BJ (cell line): ENCODE measurements at regions not wholly inside any gene's neighbourhood (a gene's known extent, or its start where the extent isn't known, plus 50 kb on each side); places are given as distances from the start of the nearest gene placed in this dataset.
A peak's percentile ranks its signal among the peaks of the same experiment; 100 is the strongest.
"Not testable (repeated sequence)": the region's sequence is repeated elsewhere in the genome, so short reads cannot be mapped to it uniquely, and the experiment has no call there.

Experiments used
- CTCF ChIA-PET: fragments of 350-600 bp; formaldehyde crosslinking; extraction: SDS; loops from one replicate; lab custom pipeline; 2021; ENCODE audit warnings: antibody characterized with exemption, inconsistent platforms; lab: Yijun Ruan, JAX
- POLR2A ChIA-PET: fragments of 300-600 bp; sonication (Branson Sonifier 250); formaldehyde crosslinking; extraction: SDS; loops from one replicate; lab custom pipeline; 2021; ENCODE audit warnings: antibody characterized with exemption; lab: Charles Lee
- DNase-seq: peaks from one replicate; pipeline ENCODE4 v3.0.0-alpha.2; 2011; ENCODE audit warnings: low read depth
- H3K27me3 ChIP-seq: 2 replicates; pipeline ENCODE4 v1.6.0; 2011; ENCODE audit warnings: low read length; ENCODE audit not compliant: control insufficient read depth, insufficient read depth
- H3K36me3 ChIP-seq: 2 replicates; pipeline ENCODE4 v1.5.1; 2011; ENCODE audit warnings: low read length; ENCODE audit not compliant: control insufficient read depth, insufficient read depth
- H3K4me3 ChIP-seq: 2 replicates; pipeline ENCODE4 v1.5.1; 2011; ENCODE audit warnings: low read depth, mild to moderate bottlenecking, control low read depth, low read length
- CTCF ChIP-seq: IDR thresholded peaks from 2 replicates; pipeline ENCODE4 v1.5.1; 2011; ENCODE audit warnings: low read depth, mild to moderate bottlenecking, control low read depth, inconsistent platforms, low read length, moderate library complexity; ENCODE audit not compliant: insufficient read depth

- no peaks in the 10 kb centered on the region for H3K36me3 ChIP-seq
- no peak overlapping the region for H3K4me3 ChIP-seq
- H3K27me3 ChIP-seq = no peaks in the 10 kb centered on the region
- no peak for TF ChIP-seq CTCF
- CTCF ChIA-PET = interaction anchor here (1.1 kb wide), 1 partner anchor 200 kb away, joined by 3 read pairs; no protein-coding TSS in a partner anchor
- POLR2A ChIA-PET = no interaction called here
- no peak for DNase-seq
Measured at GRCh38 chr2:12915787-12916186, 199.1 kb downstream of the TRIB2 start.

DNA sequence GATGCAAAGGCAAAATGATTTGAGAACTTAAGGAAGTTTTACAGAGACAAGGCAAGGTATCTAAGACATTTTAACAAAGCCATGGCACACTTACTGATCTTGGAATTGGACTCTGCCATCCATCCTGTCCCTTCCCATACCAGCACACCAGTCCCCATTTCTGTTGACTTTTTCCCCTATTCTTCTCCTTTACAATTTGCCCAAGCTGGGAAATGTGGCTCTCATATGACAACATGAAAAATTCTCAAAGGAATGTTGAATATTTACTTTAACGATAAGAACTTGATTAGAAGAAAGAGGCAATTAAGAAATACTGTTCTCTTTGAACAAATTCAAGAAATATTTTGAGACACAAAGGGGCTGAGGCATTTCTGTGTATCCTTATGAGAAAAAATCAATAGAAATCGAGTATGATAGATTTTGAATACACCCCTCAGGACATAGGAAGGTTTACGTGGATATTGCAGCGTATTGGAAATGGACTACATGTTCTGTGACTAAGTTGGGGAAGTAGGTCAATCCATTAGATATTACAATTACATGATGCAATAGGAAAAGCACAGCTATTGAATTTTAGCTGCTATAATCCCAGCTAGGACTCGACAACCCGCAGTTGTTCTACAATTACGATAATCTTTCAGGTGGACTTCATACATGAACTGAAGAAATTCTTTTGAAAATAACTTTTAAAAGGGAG, 201.6 kb downstream of the TRIB2 start:
- no peak for TF ChIP-seq CTCF
- CTCF ChIA-PET = interaction anchor here (0.7 to 3.1 kb wide), 4 partner anchors 10 to 89 kb away, joined by 3 to 12 read pairs (median 5); no protein-coding TSS in a partner anchor
- no peak overlapping the region for H3K4me3 ChIP-seq

DNA sequence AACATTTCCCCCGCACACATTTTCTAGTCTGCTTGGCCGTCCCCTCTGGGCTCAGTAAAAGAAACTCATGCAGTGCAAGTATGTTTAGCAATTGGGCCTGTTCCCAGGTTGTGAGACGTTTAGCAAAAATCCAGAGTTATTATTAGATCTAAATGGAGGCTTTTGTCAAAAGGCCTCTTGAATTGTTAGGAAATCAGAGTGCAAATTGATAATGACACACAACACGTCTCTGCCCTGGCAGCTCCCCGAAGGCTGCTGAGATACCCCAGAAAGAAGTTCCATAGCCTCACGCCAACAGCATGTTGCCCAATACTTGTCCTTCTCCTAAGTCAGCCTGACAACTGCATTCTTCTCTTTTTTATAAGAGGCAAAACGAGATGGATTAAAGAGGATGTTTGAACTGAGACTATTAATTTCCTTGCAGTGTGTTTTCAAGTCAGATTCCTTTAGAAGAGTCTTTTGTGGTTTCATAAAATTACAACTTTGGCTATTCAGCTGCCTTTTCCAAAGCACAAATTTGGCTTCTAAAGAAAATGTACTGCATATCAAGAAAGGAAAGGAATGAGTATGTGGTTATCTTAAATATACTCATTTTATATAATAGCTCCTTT, 202.2 kb downstream of the TRIB2 start:
- DNase-seq = peak; percentile 97
- no peak for TF ChIP-seq CTCF
- ChIA-PET POLR2A (interaction anchor here (0.6 to 0.7 kb wide), 4 partner anchors 9 to 1590 kb away, joined by 3 to 4 read pairs (median 3); no protein-coding TSS in a partner anchor), CTCF (interaction anchor here (0.7 to 3.1 kb wide), 4 partner anchors 9 to 89 kb away, joined by 3 to 12 read pairs (median 5); no protein-coding TSS in a partner anchor)
- H3K36me3 ChIP-seq = no peaks in the 10 kb centered on the region
- no peak overlapping the region for H3K4me3 ChIP-seq
- no peaks in the 10 kb centered on the region for H3K27me3 ChIP-seq

More for the DNA sequence above, 201.6 kb downstream of the TRIB2 start:
- POLR2A ChIA-PET = interaction anchor here (0.6 to 0.7 kb wide), 2 partner anchors 10 to 48 kb away, joined by 3 read pairs; no protein-coding TSS in a partner anchor
- H3K36me3 ChIP-seq = no peaks in the 10 kb centered on the region
- no peak for DNase-seq
- H3K27me3 ChIP-seq = no peaks in the 10 kb centered on the region

GRCh38 chr2:12921321-12921720, 204.6 kb downstream of the TRIB2 start:
- POLR2A ChIA-PET = no interaction called here
- H3K36me3 ChIP-seq = no peaks in the 10 kb centered on the region
- CTCF ChIA-PET = no interaction called here
- no peaks in the 10 kb centered on the region for H3K27me3 ChIP-seq
- no peak for TF ChIP-seq CTCF
- DNase-seq = peak; percentile 44
- H3K4me3 ChIP-seq = no peak overlapping the region

GRCh38 chr2:12923907-12924610, 207.3 kb downstream of the TRIB2 start:
- no peak for TF ChIP-seq CTCF
- CTCF ChIA-PET = interaction anchor here (0.9 kb wide), 1 partner anchor 83 kb away, joined by 3 read pairs; no protein-coding TSS in a partner anchor
- Histone ChIP-seq H3K4me3 (no peak overlapping the region), H3K36me3 (no peaks in the 10 kb centered on the region), H3K27me3 (no peaks in the 10 kb centered on the region)
- DNase-seq = peak; percentile 35
- POLR2A ChIA-PET = no interaction called here

- H3K36me3 ChIP-seq, H3K4me3 ChIP-seq, DNase-seq, CTCF ChIA-PET, POLR2A ChIA-PET, H3K27me3 ChIP-seq: not testable (repeated sequence)
Measured at GRCh38 chr2:12926641-12927040, 209.9 kb downstream of the TRIB2 start.
